HepG2 (cell line): ENCODE measurements at regions not wholly inside any gene's neighbourhood (a gene's known extent, or its start where the extent isn't known, plus 50 kb on each side); places are given as distances from the start of the nearest gene placed in this dataset.
A peak's percentile ranks its signal among the peaks of the same experiment; 100 is the strongest.

Source experiments
- ATF4 ChIP-seq, 2 experiments: fragments of 450-650 bp in 1 of 2; sonication (generic) in 1 of 2; formaldehyde crosslinking; IDR thresholded peaks; 2 replicates each; pipeline versions ENCODE4 v1.5.0 to v1.8.0; 2020 to 2022; ENCODE audit warnings: mild to moderate bottlenecking in 1 of 2, missing genetic modification reagents in 1 of 2
- FOSL2 ChIP-seq: sonication (generic); formaldehyde crosslinking; IDR thresholded peaks from 2 replicates; pipeline ENCODE4 v1.4.0; 2020; ENCODE audit warnings: missing genetic modification reagents
- FOXO1 ChIP-seq: sonication (generic); formaldehyde crosslinking; IDR thresholded peaks from 2 replicates; pipeline ENCODE4 v1.4.0; 2020; ENCODE audit warnings: missing genetic modification reagents
- HMGXB3 ChIP-seq: sonication (generic); formaldehyde crosslinking; IDR thresholded peaks from 2 replicates; pipeline ENCODE4 v1.4.0; 2020; ENCODE audit warnings: missing genetic modification reagents, borderline replicate concordance
- HOXA9 ChIP-seq: sonication (generic); formaldehyde crosslinking; IDR thresholded peaks from 2 replicates; pipeline ENCODE4 v1.8.1; 2022; ENCODE audit warnings: missing genetic modification reagents, mild to moderate bottlenecking, moderate library complexity, borderline replicate concordance
- NFYB ChIP-seq: sonication (generic); formaldehyde crosslinking; IDR thresholded peaks from 2 replicates; pipeline ENCODE4 v1.4.0; 2020; ENCODE audit warnings: missing genetic modification reagents
- REPIN1 ChIP-seq: sonication (generic); formaldehyde crosslinking; IDR thresholded peaks from 2 replicates; pipeline ENCODE4 v1.8.0; 2022; ENCODE audit warnings: missing genetic modification reagents, low read depth, mild to moderate bottlenecking, borderline replicate concordance
- RERE ChIP-seq: IDR thresholded peaks from 2 replicates; pipeline ENCODE4 v1.6.1; 2016; ENCODE audit warnings: low read depth, missing genetic modification reagents, missing compliant biosample characterization
- SMAD9 ChIP-seq: sonication (generic); formaldehyde crosslinking; IDR thresholded peaks from 2 replicates; pipeline ENCODE4 v1.5.1; 2020; ENCODE audit warnings: mild to moderate bottlenecking, missing genetic modification reagents
- SOX6 ChIP-seq, 2 experiments: fragments of 450-650 bp in 1 of 2; sonication (generic) in 1 of 2; formaldehyde crosslinking in 1 of 2; IDR thresholded peaks; 2 replicates each; pipeline versions ENCODE4 v1.4.0 to v1.6.1; 2017 to 2020; ENCODE audit warnings: antibody characterized with exemption in 1 of 2, mild to moderate bottlenecking in 1 of 2, missing genetic modification reagents in 1 of 2
- THYN1 ChIP-seq: sonication (generic); formaldehyde crosslinking; IDR thresholded peaks from 2 replicates; pipeline ENCODE4 v1.8.1; 2023; ENCODE audit warnings: low read depth, mild to moderate bottlenecking, moderate library complexity, missing genetic modification reagents, borderline replicate concordance
- TMF1 ChIP-seq: sonication (generic); formaldehyde crosslinking; IDR thresholded peaks from 2 replicates; pipeline ENCODE4 v1.8.1; 2022; ENCODE audit warnings: low read depth, missing genetic modification reagents
- ZNF558 ChIP-seq: sonication (generic); formaldehyde crosslinking; IDR thresholded peaks from 2 replicates; pipeline ENCODE4 v1.9.0; 2022; ENCODE audit warnings: mild to moderate bottlenecking, missing genetic modification reagents, borderline replicate concordance
- ZNF713 ChIP-seq: sonication (generic); formaldehyde crosslinking; IDR thresholded peaks from 2 replicates; pipeline ENCODE4 v1.4.0; 2020; ENCODE audit warnings: mild to moderate bottlenecking, missing genetic modification reagents
- ZNF792 ChIP-seq: IDR thresholded peaks from 2 replicates; pipeline ENCODE4 v1.6.1; 2016

GRCh38 chr18:57901825-57902589, 98.9 kb upstream of the ATP8B1 start (continued):
- TF ChIP-seq ZNF792 (CRISPR knock-in tag) (no peak), ZNF558 (CRISPR knock-in tag) (no peak), FOSL2 (CRISPR knock-in tag) (peak; percentile 78), ATF4 (CRISPR knock-in tag; IDR thresholded peaks at IDR 0.05) (peak in 1 of 2 experiments; percentile 28; a peak in 1 of 4 replicates), FOXO1 (CRISPR knock-in tag) (no peak), TMF1 (no peak), HMGXB3 (CRISPR knock-in tag) (no peak), ZNF713 (no peak), REPIN1 (CRISPR knock-in tag) (no peak), SOX6 (IDR thresholded peaks at IDR 0.05) (no peak), SOX6 (CRISPR knock-in tag; IDR thresholded peaks at IDR 0.05) (0 out of 2 replicates have a peak, but pooled peaks have one; percentile 37), THYN1 (CRISPR knock-in tag) (no peak), NFYB (no peak), HOXA9 (CRISPR knock-in tag) (no peak), SMAD9 (CRISPR knock-in tag) (no peak), RERE (CRISPR knock-in tag) (no peak)
